PC-3 (cell line): ENCODE measurements at regions not wholly inside any gene's neighbourhood (a gene's known extent, or its start where the extent isn't known, plus 50 kb on each side); places are given as distances from the start of the nearest gene placed in this dataset.

Experiments
- CTCF ChIP-seq: fragments of 300-600 bp; sonication (generic); conservative IDR thresholded peaks from 2 replicates; pipeline ENCODE4 v1.5.1; 2017; ENCODE audit warnings: antibody characterized with exemption, low read depth, mild to moderate bottlenecking, low read length
- EZH2 ChIP-seq: fragments of 300-600 bp; sonication (generic); IDR thresholded peaks from one replicate; pipeline ENCODE4 v1.6.1; 2017; ENCODE audit warnings: antibody characterized with exemption, mild to moderate bottlenecking, low read length; ENCODE audit not compliant: unreplicated experiment
- EZH2phosphoT487 ChIP-seq: fragments of 300-600 bp; sonication (generic); IDR thresholded peaks from 2 replicates; pipeline ENCODE4 v1.6.1; 2018; ENCODE audit warnings: mild to moderate bottlenecking, antibody characterized with exemption, low read length, borderline replicate concordance

GRCh38 chr10:121069061-121069850 is 218.1 kb downstream of the WDR11 start:
- TF ChIP-seq CTCF (no peak), EZH2 (no peak), EZH2phosphoT487 (no peak)
